A549 (cell line): ENCODE measurements at regions not wholly inside any gene's neighbourhood (a gene's known extent, or its start where the extent isn't known, plus 50 kb on each side); places are given as distances from the start of the nearest gene placed in this dataset.
A peak's percentile ranks its signal among the peaks of the same experiment; 100 is the strongest.

Experiments used
- ATAC-seq, 2 experiments: fragments of 200-7000 bp in 1 of 2; fragments of >200 bp in 1 of 2; cut with Nextera tagmentation in 1 of 2; cut with Tn5 transposase in 1 of 2; 3 replicates each; pipeline versions ENCODE4 v1.8.0 to v1.9.1; 2018 to 2020; ENCODE audit warnings: mild to moderate bottlenecking in 1 of 2, moderate library complexity in 1 of 2
- CTCF ChIA-PET: fragments of 300-600 bp; sonication (Branson Sonifier 250); formaldehyde crosslinking; extraction: SDS; loops from one replicate; lab custom pipeline; 2021; ENCODE audit warnings: antibody characterized with exemption, inconsistent platforms; lab: Yijun Ruan, JAX
- POLR2A ChIA-PET: fragments of 350-600 bp; formaldehyde crosslinking; extraction: SDS; loops from one replicate; lab custom pipeline; 2021; ENCODE audit warnings: antibody characterized with exemption, inconsistent platforms; lab: Yijun Ruan, JAX
- DNase-seq, 2 experiments: peaks; one replicate each; pipeline versions ENCODE4 v3.0.0 to v3.0.0-alpha.2; 2011 to 2016; ENCODE audit warnings: low read depth in 1 of 2, low spot score in 1 of 2
- FAIRE-seq: peaks from 2 replicates; lab custom pipeline; 2011; peaks lifted over from hg19 to GRCh38; lab: Jason Lieb, UNC
- H3K27ac ChIP-seq, 2 experiments: fragments of >200 bp; sonication (Bioruptor Twin); formaldehyde crosslinking; 3 replicates each; pipeline ENCODE4 v1.5.1; 2016 to 2017
- H3K4me1 ChIP-seq: fragments of >200 bp; sonication (Bioruptor Twin); formaldehyde crosslinking; 3 replicates; pipeline ENCODE4 v1.6.1; 2016
- H3K4me2 ChIP-seq: fragments of >200 bp; sonication (Bioruptor Twin); formaldehyde crosslinking; 3 replicates; pipeline ENCODE4 v1.6.1; 2016
- H3K4me3 ChIP-seq: fragments of >200 bp; sonication (Bioruptor Twin); formaldehyde crosslinking; 3 replicates; pipeline ENCODE4 v1.5.1; 2016
- H3K9me3 ChIP-seq: fragments of >200 bp; sonication (Bioruptor Twin); formaldehyde crosslinking; 3 replicates; pipeline ENCODE4 v1.6.1; 2016
- CEBPB ChIP-seq, 2 experiments: fragments of >200 bp in 1 of 2; sonication (Bioruptor Twin) in 1 of 2; formaldehyde crosslinking in 1 of 2; IDR thresholded peaks; 2 replicates each; pipeline ENCODE4 v1.6.1; 2012 to 2016
- CHD2 ChIP-seq: fragments of 150-350 bp; IDR thresholded peaks from 2 replicates; pipeline ENCODE4 v1.6.1; 2014; ENCODE audit warnings: low read length; ENCODE audit not compliant: partially characterized antibody
- EHF ChIP-seq: fragments of 250-450 bp; sonication (Bioruptor Pico); IDR thresholded peaks from 2 replicates; pipeline ENCODE4 v1.5.0; 2020; ENCODE audit warnings: mild to moderate bottlenecking
- EHMT2 ChIP-seq: fragments of 200-600 bp; sonication (generic); IDR thresholded peaks from 2 replicates; pipeline ENCODE4 v1.6.1; 2016; ENCODE audit warnings: antibody characterized with exemption, low read depth, mild to moderate bottlenecking, moderate library complexity
- EP300 ChIP-seq, 2 experiments: fragments of >200 bp; sonication (Bioruptor Twin); formaldehyde crosslinking; IDR thresholded peaks; 2 replicates in 1 of 2; 3 replicates in 1 of 2; pipeline ENCODE4 v1.6.1; 2016 to 2017
- FOSB ChIP-seq: fragments of 250-450 bp; sonication (Bioruptor Pico); IDR thresholded peaks from 2 replicates; pipeline ENCODE4 v1.5.0; 2020; ENCODE audit warnings: mild to moderate bottlenecking, moderate library complexity
- FOXS1 ChIP-seq: fragments of 250-450 bp; sonication (Bioruptor Pico); IDR thresholded peaks from 2 replicates; pipeline ENCODE4 v1.5.0; 2020; ENCODE audit warnings: mild to moderate bottlenecking, moderate library complexity
- GATA3 ChIP-seq: IDR thresholded peaks from 2 replicates; pipeline ENCODE4 v1.6.1; 2012; ENCODE audit warnings: borderline replicate concordance
- HEYL ChIP-seq: fragments of 250-450 bp; sonication (Bioruptor Pico); IDR thresholded peaks from 2 replicates; pipeline ENCODE4 v1.8.0; 2021; ENCODE audit warnings: mild to moderate bottlenecking, moderate library complexity
- HOXB13 ChIP-seq: fragments of 250-450 bp; sonication (Bioruptor Pico); IDR thresholded peaks from 2 replicates; pipeline ENCODE4 v1.5.0; 2020; ENCODE audit warnings: low read depth, mild to moderate bottlenecking, moderate library complexity
- JUN ChIP-seq, 2 experiments: fragments of >200 bp; sonication (Bioruptor Twin); formaldehyde crosslinking; IDR thresholded peaks; 2 replicates in 1 of 2; 3 replicates in 1 of 2; pipeline ENCODE4 v1.6.1; 2016 to 2017
- KDM1A ChIP-seq: fragments of 200-600 bp; sonication (generic); IDR thresholded peaks from 2 replicates; pipeline ENCODE4 v1.6.1; 2016; ENCODE audit warnings: low read depth, mild to moderate bottlenecking
- KDM5A ChIP-seq: fragments of 200-600 bp; sonication (generic); IDR thresholded peaks from 2 replicates; pipeline ENCODE4 v1.6.1; 2016; ENCODE audit warnings: antibody characterized with exemption, mild to moderate bottlenecking
- MAFK ChIP-seq: fragments of 450-650 bp; IDR thresholded peaks from 2 replicates; pipeline ENCODE4 v1.6.1; 2014; ENCODE audit not compliant: partially characterized antibody
- NR3C1 ChIP-seq: fragments of >200 bp; sonication (Bioruptor Twin); formaldehyde crosslinking; IDR thresholded peaks from 3 replicates; pipeline ENCODE4 v1.6.1; 2017
- PHF8 ChIP-seq: fragments of 200-600 bp; sonication (generic); IDR thresholded peaks from 2 replicates; pipeline ENCODE4 v1.6.1; 2016; ENCODE audit warnings: low read depth, mild to moderate bottlenecking, antibody characterized with exemption, moderate library complexity, borderline replicate concordance
- POLR2A ChIP-seq: IDR thresholded peaks from 2 replicates; pipeline ENCODE4 v1.6.1; 2012; ENCODE audit warnings: mild to moderate bottlenecking, low read length
- RAD21 ChIP-seq, 2 experiments: fragments of >200 bp in 1 of 2; sonication (Bioruptor Twin) in 1 of 2; formaldehyde crosslinking in 1 of 2; IDR thresholded peaks in 1 of 2; conservative IDR thresholded peaks in 1 of 2; 2 replicates in 1 of 2; 3 replicates in 1 of 2; pipeline ENCODE4 v1.6.1; 2012 to 2018; ENCODE audit warnings: inconsistent platforms in 1 of 2
- RFX5 ChIP-seq: fragments of 450-650 bp; IDR thresholded peaks from 2 replicates; pipeline ENCODE4 v1.7.1; 2014; ENCODE audit warnings: antibody characterized with exemption, mild to moderate bottlenecking, moderate library complexity
- TFCP2L1 ChIP-seq: fragments of 250-450 bp; sonication (Bioruptor Pico); IDR thresholded peaks from 2 replicates; pipeline ENCODE4 v1.5.0; 2021; ENCODE audit warnings: mild to moderate bottlenecking
- TP53 ChIP-seq: fragments of 250-450 bp; sonication (Bioruptor Pico); IDR thresholded peaks from 2 replicates; pipeline ENCODE4 v1.5.0; 2021; ENCODE audit warnings: mild to moderate bottlenecking, moderate library complexity
- ZFP36 ChIP-seq: fragments of 450-650 bp; IDR thresholded peaks from 2 replicates; pipeline ENCODE4 v1.6.1; 2014; ENCODE audit warnings: borderline replicate concordance; ENCODE audit not compliant: partially characterized antibody
- ZSCAN20 ChIP-seq: fragments of 250-450 bp; sonication (Bioruptor Pico); IDR thresholded peaks from 2 replicates; pipeline ENCODE4 v1.8.0; 2022; ENCODE audit warnings: mild to moderate bottlenecking, moderate library complexity
- WGBS: methylation state at CpG from one replicate; pipeline ENCODE4 v1.1.6; 2017; ENCODE audit errors: missing lambda C conversion rate; 5-methylcytosine and 5-hydroxymethylcytosine counted together
- TF ChIP-seq, protein P1 (sequence below): IDR thresholded peaks from 2 replicates; pipeline ENCODE4 v1.6.1; 2012
- TF ChIP-seq, protein P2 (sequence below): fragments of >200 bp; sonication (Bioruptor Twin); formaldehyde crosslinking; IDR thresholded peaks from 3 replicates; pipeline ENCODE4 v1.6.1; 2016
- TF ChIP-seq, protein P3 (sequence below): fragments of 200-600 bp; sonication (generic); IDR thresholded peaks from 2 replicates; pipeline ENCODE4 v1.6.1; 2016; ENCODE audit warnings: antibody characterized with exemption, mild to moderate bottlenecking, moderate library complexity
- TF ChIP-seq, protein P4 (sequence below): IDR thresholded peaks from 2 replicates; pipeline ENCODE4 v1.6.1; 2012
- TF ChIP-seq, protein P5 (sequence below): fragments of 450-650 bp; IDR thresholded peaks from 2 replicates; pipeline ENCODE4 v1.6.1; 2014; ENCODE audit warnings: antibody characterized with exemption
- TF ChIP-seq, protein P6 (sequence below): fragments of 250-450 bp; sonication (Bioruptor Pico); IDR thresholded peaks from 2 replicates; pipeline ENCODE4 v1.5.0; 2020; ENCODE audit warnings: low read depth, mild to moderate bottlenecking, moderate library complexity

DNA sequence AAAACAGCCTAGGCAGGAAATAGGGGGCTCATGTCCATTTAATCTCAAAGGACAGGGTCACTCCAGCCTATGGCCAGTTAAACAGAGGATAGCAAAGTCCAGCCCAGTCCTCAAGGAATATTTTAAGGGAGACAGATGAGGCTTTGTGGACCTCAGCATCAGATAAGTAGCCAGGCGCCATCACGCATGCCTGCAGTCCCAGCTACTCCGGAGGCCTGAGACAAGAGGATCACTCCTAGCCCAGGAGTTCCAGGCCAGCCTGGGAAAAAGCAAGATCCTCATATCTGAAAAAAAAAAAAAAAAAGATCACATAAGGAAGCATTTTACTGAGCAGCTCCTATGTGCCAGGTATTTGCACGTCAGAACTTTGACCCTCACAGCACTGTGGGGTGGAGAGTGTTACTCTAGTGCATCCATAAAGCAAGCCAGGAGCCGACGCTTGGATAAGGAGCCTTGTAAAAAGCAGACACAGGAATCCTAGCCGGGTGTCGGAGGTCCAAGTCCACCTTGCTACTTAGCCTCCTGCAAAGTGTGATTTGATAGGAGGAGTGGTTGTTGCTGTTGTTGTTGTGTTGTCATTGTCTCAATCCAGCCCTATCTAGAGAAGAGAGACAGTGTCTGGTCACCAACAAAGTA is 61.8 kb upstream of the DOCK1 start:
- Histone ChIP-seq H3K4me2 (no peak overlapping the region), H3K9me3 (no peaks in the 10 kb centered on the region), H3K4me1 (no peaks in the 10 kb centered on the region), H3K27ac (no peak overlapping the region), H3K4me3 (no peak overlapping the region)
- TF ChIP-seq NR3C1, result no peak
- no peak for TF ChIP-seq HOXB13 (CRISPR knock-in tag)
- no peak for TF ChIP-seq EHF
- no peak for TF ChIP-seq KDM1A
- TF ChIP-seq, protein P1, sequence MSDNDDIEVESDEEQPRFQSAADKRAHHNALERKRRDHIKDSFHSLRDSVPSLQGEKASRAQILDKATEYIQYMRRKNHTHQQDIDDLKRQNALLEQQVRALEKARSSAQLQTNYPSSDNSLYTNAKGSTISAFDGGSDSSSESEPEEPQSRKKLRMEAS, result no peak
- TF ChIP-seq TFCP2L1, result no peak
- no peak for TF ChIP-seq ZFP36
- TF ChIP-seq, protein P2, sequence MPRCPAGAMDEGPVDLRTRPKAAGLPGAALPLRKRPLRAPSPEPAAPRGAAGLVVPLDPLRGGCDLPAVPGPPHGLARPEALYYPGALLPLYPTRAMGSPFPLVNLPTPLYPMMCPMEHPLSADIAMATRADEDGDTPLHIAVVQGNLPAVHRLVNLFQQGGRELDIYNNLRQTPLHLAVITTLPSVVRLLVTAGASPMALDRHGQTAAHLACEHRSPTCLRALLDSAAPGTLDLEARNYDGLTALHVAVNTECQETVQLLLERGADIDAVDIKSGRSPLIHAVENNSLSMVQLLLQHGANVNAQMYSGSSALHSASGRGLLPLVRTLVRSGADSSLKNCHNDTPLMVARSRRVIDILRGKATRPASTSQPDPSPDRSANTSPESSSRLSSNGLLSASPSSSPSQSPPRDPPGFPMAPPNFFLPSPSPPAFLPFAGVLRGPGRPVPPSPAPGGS, result no peak
- no peak for TF ChIP-seq EHMT2
- TF ChIP-seq TP53 (CRISPR knock-in tag), result no peak
- TF ChIP-seq FOSB (CRISPR knock-in tag), result no peak
- TF ChIP-seq MAFK, result no peak
- CTCF ChIA-PET, result interaction anchor here (0.6 kb wide), 1 partner anchor 82 kb away, joined by 3 read pairs; no protein-coding TSS in a partner anchor
- FAIRE-seq, result no peak
- no peak for DNase-seq
- POLR2A ChIA-PET, result no interaction called here
- ATAC-seq, result no peak
- WGBS, result 65% methylated on average over 8 of the region's 8 CpGs

DNA sequence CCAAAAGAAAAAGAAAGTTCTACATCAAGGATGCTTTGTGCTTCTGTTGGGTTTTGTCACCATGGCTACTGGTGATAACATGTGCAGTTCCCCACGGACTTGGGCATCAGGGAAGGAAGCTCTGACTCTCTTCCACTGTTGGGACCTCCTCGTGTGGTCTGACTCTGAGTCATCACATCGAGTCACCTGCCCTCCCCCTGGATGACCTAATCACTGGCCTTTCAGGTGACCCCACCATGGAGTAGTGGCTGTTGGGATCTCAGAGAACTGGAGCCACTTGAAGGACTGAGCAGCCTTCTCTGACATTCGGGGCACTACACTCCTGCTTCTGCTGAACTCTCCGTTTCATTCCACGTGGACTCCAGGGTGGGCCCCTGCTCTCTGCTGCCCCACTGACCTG is 60.8 kb upstream of the DOCK1 start:
- TF ChIP-seq TP53 (CRISPR knock-in tag) (no peak), KDM5A (no peak), PHF8 (no peak), CEBPB (IDR thresholded peaks at IDR 0.05) (no peak), TFCP2L1 (no peak), RAD21 (conservative IDR thresholded peaks at IDR 0.05 in 1 of 2, IDR thresholded peaks at IDR 0.05 in 1 of 2) (no peak), EP300 (IDR thresholded peaks at IDR 0.05) (no peak), NR3C1 (no peak), FOXS1 (no peak), KDM1A (no peak), ZSCAN20 (no peak), RFX5 (no peak)
- no peak overlapping the region for H3K27ac ChIP-seq
- WGBS, result 20% methylated on average over 6 of the region's 6 CpGs
- FAIRE-seq (no peak), ATAC-seq (peak; percentile 35 to 46; a peak in 4 of 6 replicates), DNase-seq (peak; percentile 16 to 44)
- H3K4me2 ChIP-seq, result no peak overlapping the region
- H3K4me1 ChIP-seq, result no peaks in the 10 kb centered on the region
- H3K4me3 ChIP-seq, result no peak overlapping the region
- ChIA-PET CTCF (no interaction called here), POLR2A (no interaction called here)
- H3K9me3 ChIP-seq, result no peaks in the 10 kb centered on the region

DNA sequence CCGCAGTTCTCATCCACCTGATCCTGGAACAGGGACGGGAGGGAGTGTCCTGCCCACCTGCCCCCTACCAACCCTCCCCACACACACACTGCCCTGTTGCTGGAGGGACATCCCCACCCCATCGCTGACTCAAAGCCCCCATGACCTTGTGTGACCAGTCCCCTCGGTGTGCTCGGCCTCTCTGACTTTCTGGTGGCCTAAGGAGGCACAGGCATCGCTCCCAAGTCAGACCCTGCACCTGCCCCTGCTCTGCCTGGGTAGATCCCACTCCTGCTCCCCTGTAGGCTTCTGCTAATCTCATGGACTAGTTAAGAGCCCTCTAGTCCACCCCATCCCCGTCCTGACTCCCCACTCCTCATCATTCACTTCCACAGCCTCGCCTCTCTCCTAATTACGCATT is 58.8 kb upstream of the DOCK1 start:
- DNase-seq, result no peak
- ATAC-seq, result no peak
- Histone ChIP-seq H3K9me3 (no peaks in the 10 kb centered on the region), H3K27ac (no peak overlapping the region), H3K4me3 (no peak overlapping the region), H3K4me2 (no peak overlapping the region), H3K4me1 (no peaks in the 10 kb centered on the region)
- ChIA-PET POLR2A (no interaction called here), CTCF (no interaction called here)
- 41% methylated on average over 9 of the region's 9 CpGs for WGBS
- no peak for FAIRE-seq
- no peak for TF ChIP-seq CEBPB (IDR thresholded peaks at IDR 0.05)
- TF ChIP-seq, protein P3, sequence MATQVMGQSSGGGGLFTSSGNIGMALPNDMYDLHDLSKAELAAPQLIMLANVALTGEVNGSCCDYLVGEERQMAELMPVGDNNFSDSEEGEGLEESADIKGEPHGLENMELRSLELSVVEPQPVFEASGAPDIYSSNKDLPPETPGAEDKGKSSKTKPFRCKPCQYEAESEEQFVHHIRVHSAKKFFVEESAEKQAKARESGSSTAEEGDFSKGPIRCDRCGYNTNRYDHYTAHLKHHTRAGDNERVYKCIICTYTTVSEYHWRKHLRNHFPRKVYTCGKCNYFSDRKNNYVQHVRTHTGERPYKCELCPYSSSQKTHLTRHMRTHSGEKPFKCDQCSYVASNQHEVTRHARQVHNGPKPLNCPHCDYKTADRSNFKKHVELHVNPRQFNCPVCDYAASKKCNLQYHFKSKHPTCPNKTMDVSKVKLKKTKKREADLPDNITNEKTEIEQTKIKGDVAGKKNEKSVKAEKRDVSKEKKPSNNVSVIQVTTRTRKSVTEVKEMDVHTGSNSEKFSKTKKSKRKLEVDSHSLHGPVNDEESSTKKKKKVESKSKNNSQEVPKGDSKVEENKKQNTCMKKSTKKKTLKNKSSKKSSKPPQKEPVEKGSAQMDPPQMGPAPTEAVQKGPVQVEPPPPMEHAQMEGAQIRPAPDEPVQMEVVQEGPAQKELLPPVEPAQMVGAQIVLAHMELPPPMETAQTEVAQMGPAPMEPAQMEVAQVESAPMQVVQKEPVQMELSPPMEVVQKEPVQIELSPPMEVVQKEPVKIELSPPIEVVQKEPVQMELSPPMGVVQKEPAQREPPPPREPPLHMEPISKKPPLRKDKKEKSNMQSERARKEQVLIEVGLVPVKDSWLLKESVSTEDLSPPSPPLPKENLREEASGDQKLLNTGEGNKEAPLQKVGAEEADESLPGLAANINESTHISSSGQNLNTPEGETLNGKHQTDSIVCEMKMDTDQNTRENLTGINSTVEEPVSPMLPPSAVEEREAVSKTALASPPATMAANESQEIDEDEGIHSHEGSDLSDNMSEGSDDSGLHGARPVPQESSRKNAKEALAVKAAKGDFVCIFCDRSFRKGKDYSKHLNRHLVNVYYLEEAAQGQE, result no peak
- no peak for TF ChIP-seq CHD2
- TF ChIP-seq, protein P4, sequence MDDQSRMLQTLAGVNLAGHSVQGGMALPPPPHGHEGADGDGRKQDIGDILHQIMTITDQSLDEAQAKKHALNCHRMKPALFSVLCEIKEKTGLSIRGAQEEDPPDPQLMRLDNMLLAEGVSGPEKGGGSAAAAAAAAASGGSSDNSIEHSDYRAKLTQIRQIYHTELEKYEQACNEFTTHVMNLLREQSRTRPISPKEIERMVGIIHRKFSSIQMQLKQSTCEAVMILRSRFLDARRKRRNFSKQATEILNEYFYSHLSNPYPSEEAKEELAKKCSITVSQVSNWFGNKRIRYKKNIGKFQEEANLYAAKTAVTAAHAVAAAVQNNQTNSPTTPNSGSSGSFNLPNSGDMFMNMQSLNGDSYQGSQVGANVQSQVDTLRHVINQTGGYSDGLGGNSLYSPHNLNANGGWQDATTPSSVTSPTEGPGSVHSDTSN, result no peak
- TF ChIP-seq PHF8, result no peak
- TF ChIP-seq JUN (IDR thresholded peaks at IDR 0.05), result no peak
- no peak for TF ChIP-seq KDM1A
- no peak for TF ChIP-seq POLR2A
- TF ChIP-seq, protein P5, sequence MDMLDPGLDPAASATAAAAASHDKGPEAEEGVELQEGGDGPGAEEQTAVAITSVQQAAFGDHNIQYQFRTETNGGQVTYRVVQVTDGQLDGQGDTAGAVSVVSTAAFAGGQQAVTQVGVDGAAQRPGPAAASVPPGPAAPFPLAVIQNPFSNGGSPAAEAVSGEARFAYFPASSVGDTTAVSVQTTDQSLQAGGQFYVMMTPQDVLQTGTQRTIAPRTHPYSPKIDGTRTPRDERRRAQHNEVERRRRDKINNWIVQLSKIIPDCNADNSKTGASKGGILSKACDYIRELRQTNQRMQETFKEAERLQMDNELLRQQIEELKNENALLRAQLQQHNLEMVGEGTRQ, result no peak
- TF ChIP-seq, protein P6, sequence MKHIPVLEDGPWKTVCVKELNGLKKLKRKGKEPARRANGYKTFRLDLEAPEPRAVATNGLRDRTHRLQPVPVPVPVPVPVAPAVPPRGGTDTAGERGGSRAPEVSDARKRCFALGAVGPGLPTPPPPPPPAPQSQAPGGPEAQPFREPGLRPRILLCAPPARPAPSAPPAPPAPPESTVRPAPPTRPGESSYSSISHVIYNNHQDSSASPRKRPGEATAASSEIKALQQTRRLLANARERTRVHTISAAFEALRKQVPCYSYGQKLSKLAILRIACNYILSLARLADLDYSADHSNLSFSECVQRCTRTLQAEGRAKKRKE (CRISPR knock-in tag), result no peak
- no peak for TF ChIP-seq HEYL (CRISPR knock-in tag)
- no peak for TF ChIP-seq GATA3
